Vagina (tissue), 2 donors: ENCODE measurements at regions not wholly inside any gene's neighbourhood (a gene's known extent, or its start where the extent isn't known, plus 50 kb on each side); places are given as distances from the start of the nearest gene placed in this dataset.

Experiments
- DNase-seq, 2 donors: peaks; one replicate each; pipeline ENCODE4 v3.0.0-alpha.2; 2017; ENCODE audit errors: extremely low spot score in 2 of 2
- H3K27ac ChIP-seq: fragments of 200-600 bp; sonication (generic); one replicate; pipeline ENCODE4 v1.5.1; 2019
- H3K27me3 ChIP-seq: fragments of 200-600 bp; sonication (generic); one replicate; pipeline ENCODE4 v1.5.1; 2019
- H3K36me3 ChIP-seq, 2 donors: fragments of 200-600 bp; sonication (generic); one replicate each; pipeline ENCODE4 v1.5.1; 2017 to 2019
- H3K4me1 ChIP-seq: fragments of 200-600 bp; sonication (generic); one replicate; pipeline ENCODE4 v1.5.1; 2019
- H3K4me3 ChIP-seq, 2 donors: fragments of 200-600 bp; sonication (generic); 1 replicate in 1 of 2; 2 replicates in 1 of 2; pipeline ENCODE4 v1.5.1; 2016 to 2019
- H3K9me3 ChIP-seq: fragments of 200-600 bp; sonication (generic); one replicate; pipeline ENCODE4 v1.5.1; 2019
- POLR2A ChIP-seq, 2 donors: fragments of 450-650 bp; IDR thresholded peaks; one replicate each; pipeline ENCODE4 v1.6.1; 2017; ENCODE audit warnings: antibody characterized with exemption in 2 of 2, mild to moderate bottlenecking in 2 of 2, moderate library complexity in 2 of 2
- POLR2AphosphoS5 ChIP-seq, 2 donors: sonication (generic); formaldehyde crosslinking; IDR thresholded peaks; one replicate each; pipeline ENCODE4 v1.9.0; 2017; ENCODE audit warnings: antibody characterized with exemption in 2 of 2, mild to moderate bottlenecking in 2 of 2, low read depth in 1 of 2; ENCODE audit not compliant: insufficient read depth in 1 of 2
- intact Hi-C: fragments of 100-400 bp; cut with DNase I; formaldehyde crosslinking; loops from one replicate; pipeline ENCODE4 v1.15.1; 2023
- TF ChIP-seq, protein P1 (sequence below), 3 experiments: fragments of 450-650 bp in 2 of 3; fragments of 200-600 bp in 1 of 3; sonication (generic) in 1 of 3; IDR thresholded peaks; one replicate each; pipeline ENCODE4 v1.5.1; 2017 to 2019; ENCODE audit warnings: antibody characterized with exemption in 3 of 3, mild to moderate bottlenecking in 2 of 3, moderate library complexity in 2 of 3

DNA sequence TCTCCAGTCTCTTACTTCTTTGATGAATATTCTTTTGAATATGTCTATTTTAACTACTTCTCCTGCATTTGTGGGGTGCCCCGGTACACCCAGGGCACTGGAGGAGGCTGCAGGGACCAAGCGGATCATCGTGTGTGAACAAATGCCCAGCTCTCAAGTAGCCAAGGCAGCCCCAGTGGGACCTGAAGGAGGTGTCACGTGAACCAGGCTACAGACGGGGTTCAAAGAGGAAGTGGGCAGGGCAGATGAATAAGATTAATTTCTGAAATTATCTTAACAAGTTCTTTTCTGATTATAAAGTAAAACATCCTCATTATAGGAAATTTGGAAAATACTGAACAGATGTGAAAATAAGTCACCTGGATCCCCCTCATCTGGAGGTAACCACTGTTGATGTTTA is 78.4 kb upstream of the DUSP5 start:
- TF ChIP-seq, protein P1, sequence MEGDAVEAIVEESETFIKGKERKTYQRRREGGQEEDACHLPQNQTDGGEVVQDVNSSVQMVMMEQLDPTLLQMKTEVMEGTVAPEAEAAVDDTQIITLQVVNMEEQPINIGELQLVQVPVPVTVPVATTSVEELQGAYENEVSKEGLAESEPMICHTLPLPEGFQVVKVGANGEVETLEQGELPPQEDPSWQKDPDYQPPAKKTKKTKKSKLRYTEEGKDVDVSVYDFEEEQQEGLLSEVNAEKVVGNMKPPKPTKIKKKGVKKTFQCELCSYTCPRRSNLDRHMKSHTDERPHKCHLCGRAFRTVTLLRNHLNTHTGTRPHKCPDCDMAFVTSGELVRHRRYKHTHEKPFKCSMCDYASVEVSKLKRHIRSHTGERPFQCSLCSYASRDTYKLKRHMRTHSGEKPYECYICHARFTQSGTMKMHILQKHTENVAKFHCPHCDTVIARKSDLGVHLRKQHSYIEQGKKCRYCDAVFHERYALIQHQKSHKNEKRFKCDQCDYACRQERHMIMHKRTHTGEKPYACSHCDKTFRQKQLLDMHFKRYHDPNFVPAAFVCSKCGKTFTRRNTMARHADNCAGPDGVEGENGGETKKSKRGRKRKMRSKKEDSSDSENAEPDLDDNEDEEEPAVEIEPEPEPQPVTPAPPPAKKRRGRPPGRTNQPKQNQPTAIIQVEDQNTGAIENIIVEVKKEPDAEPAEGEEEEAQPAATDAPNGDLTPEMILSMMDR (IDR thresholded peaks at IDR 0.05), result no peak
- TF ChIP-seq POLR2AphosphoS5 (IDR thresholded peaks at IDR 0.05; ENCODE audit: insufficient read depth in 1 of 2, low read depth in 1 of 2), result no peak
- no peak for TF ChIP-seq POLR2A (IDR thresholded peaks at IDR 0.05)
- Histone ChIP-seq H3K4me3 (no peak overlapping the region), H3K27me3 (no peaks in the 10 kb centered on the region), H3K9me3 (no peaks in the 10 kb centered on the region), H3K36me3 (no peaks in the 10 kb centered on the region), H3K4me1 (peaks cover 12% of the 10 kb centered on the region), H3K27ac (no peak overlapping the region)
- intact Hi-C loops, result no loop called here
- no peak for DNase-seq

DNA sequence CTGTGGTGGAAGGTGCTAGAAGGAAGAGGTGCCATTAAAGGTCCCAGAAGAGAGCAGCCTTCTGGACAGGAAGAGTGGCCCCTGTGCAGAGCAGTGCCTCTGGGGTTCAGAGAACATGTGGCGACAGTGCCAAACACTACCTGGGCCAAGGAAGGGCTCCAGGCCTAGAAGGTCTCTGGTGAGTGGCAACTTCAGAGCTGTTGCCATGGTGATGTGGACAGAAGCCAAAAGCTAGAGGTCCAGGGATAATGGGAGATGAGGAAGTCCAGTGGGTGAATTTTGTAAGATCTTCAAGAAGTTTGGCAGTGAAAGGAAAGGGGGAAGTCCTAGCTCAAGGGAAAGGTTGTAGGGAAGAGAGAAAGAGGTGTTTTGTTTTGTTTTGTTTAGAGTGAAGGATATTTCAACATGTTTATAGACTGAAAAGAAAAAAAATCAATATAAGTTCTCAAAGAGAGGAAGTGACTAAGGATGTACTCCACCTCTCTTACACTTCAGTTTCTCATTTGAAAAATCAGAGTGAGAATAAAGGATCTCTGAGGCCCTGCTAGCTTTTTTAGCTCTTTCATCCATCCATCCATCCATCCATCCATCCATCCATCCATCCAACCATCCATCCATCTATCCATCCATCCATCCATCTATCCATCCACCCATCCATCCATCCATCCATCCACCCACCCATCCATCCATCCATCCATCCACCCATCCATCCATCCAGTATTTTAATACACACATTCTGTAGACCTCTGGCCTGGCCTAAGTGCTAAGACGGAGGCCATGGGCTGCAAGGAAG is 77.1 kb upstream of the DUSP5 start:
- H3K27ac ChIP-seq, result no peak overlapping the region
- no peak overlapping the region for H3K4me3 ChIP-seq
- intact Hi-C loops, result no loop called here
- H3K9me3 ChIP-seq, result no peaks in the 10 kb centered on the region
- no peak for DNase-seq
- no peaks in the 10 kb centered on the region for H3K36me3 ChIP-seq
- TF ChIP-seq, protein P1 (IDR thresholded peaks at IDR 0.05), result no peak
- TF ChIP-seq POLR2A (IDR thresholded peaks at IDR 0.05), result no peak
- TF ChIP-seq POLR2AphosphoS5 (IDR thresholded peaks at IDR 0.05; ENCODE audit: insufficient read depth in 1 of 2, low read depth in 1 of 2), result no peak
- peaks cover 12% of the 10 kb centered on the region for H3K4me1 ChIP-seq
- H3K27me3 ChIP-seq, result no peaks in the 10 kb centered on the region

DNA sequence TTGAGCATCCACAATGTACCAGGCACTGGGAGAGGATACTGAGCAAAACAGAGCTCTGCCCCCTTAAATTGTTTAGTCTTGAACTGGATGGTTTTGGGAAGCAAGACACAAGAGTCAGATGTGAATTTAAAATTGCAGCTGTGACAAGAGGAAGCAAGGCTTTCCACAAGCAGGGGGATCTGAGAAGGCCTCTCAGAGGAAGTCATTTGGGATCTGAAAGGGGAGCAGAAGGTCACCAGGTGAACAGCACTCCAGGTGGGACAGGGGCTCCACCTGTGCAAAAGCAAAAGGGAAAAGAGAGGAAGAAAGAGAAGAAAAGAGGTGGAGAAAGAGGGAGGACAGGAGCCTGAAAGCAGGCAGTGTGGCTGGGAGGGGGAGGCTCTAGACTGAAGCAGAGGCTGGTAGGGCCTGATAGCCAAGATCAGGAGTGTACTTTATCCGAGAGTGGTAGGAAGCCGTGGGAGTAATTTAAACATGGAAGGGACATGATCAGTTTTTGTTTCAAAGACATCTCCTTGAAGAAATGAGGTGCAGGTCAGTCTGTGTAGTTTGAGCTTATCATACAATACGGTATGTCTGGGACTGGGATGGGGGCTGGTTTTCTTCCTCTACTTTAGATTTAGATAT is 76.1 kb upstream of the DUSP5 start:
- no peak for TF ChIP-seq POLR2A (IDR thresholded peaks at IDR 0.05)
- TF ChIP-seq POLR2AphosphoS5 (IDR thresholded peaks at IDR 0.05; ENCODE audit: insufficient read depth in 1 of 2, low read depth in 1 of 2), result no peak
- TF ChIP-seq, protein P1 (IDR thresholded peaks at IDR 0.05), result no peak
- intact Hi-C loops, result no loop called here

DNA sequence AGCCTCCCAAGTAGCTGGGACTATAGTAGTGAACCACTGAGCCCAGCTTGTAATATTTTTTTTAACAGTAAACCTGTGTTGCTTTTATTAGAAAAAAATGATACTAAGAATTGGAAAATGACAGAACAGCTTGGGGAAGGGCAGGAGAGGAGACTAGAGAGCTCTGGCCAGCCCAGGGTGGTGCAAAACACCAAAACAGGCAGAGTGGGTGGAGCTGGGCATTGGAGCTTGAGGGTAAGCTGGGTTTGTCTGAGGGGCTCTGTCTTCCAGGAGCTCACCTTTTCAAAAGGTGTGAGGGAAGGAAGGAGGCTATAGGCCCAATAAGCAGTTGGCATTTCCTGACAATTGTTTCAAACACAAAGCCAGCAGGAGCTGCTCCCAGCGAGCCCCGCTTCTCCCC is 75.2 kb upstream of the DUSP5 start:
- no peak for DNase-seq
- Histone ChIP-seq H3K4me1 (peaks cover 7% of the 10 kb centered on the region), H3K9me3 (no peaks in the 10 kb centered on the region), H3K36me3 (no peaks in the 10 kb centered on the region), H3K27me3 (no peaks in the 10 kb centered on the region), H3K4me3 (no peak overlapping the region), H3K27ac (no peak overlapping the region)
- intact Hi-C loops, result no loop called here
- no peak for TF ChIP-seq POLR2A (IDR thresholded peaks at IDR 0.05)
- TF ChIP-seq, protein P1 (IDR thresholded peaks at IDR 0.05), result no peak
- no peak for TF ChIP-seq POLR2AphosphoS5 (IDR thresholded peaks at IDR 0.05; ENCODE audit: insufficient read depth in 1 of 2, low read depth in 1 of 2)

More for the DNA sequence above, 76.1 kb upstream of the DUSP5 start:
- Histone ChIP-seq H3K9me3 (no peaks in the 10 kb centered on the region), H3K4me1 (peaks cover 12% of the 10 kb centered on the region), H3K27ac (no peak overlapping the region), H3K27me3 (no peaks in the 10 kb centered on the region), H3K36me3 (no peaks in the 10 kb centered on the region), H3K4me3 (no peak overlapping the region)
- DNase-seq, result no peak

DNA sequence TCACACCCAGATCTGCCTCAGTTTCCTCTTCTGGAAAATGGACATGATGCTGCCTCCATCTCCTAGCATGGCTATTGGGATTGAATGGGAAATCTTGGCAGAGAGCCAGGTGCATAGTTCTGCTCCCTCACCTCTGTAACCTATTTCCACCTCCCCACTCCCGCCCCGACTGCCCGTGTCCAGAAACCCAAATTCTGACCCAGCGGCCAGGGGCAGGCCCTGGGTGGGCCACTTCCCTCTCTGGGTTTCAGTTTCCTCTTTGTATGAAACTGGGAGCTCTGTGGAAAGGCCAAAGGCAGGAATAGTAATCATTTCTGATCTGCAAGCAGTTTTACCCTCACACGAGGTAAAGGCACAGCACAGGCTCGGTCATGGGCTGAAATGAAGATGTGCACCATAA is 74.1 kb upstream of the DUSP5 start:
- Histone ChIP-seq H3K27ac (no peak overlapping the region), H3K27me3 (no peaks in the 10 kb centered on the region), H3K4me1 (no peaks in the 10 kb centered on the region), H3K36me3 (no peaks in the 10 kb centered on the region), H3K9me3 (no peaks in the 10 kb centered on the region), H3K4me3 (no peak overlapping the region)
- TF ChIP-seq, protein P1 (IDR thresholded peaks at IDR 0.05), result no peak
- TF ChIP-seq POLR2AphosphoS5 (IDR thresholded peaks at IDR 0.05; ENCODE audit: insufficient read depth in 1 of 2, low read depth in 1 of 2) (no peak), POLR2A (IDR thresholded peaks at IDR 0.05) (no peak)
- no peak for DNase-seq
- intact Hi-C loops, result no loop called here
